ENCODE measurements at regions not wholly inside any gene's neighbourhood (a gene's known extent, or its start where the extent isn't known, plus 50 kb on each side); places are given as distances from the start of the nearest gene placed in this dataset.
A peak's percentile ranks its signal among the peaks of the same experiment; 100 is the strongest.
"Not testable (repeated sequence)": the region's sequence is repeated elsewhere in the genome, so short reads cannot be mapped to it uniquely, and the experiment has no call there.

DNA sequence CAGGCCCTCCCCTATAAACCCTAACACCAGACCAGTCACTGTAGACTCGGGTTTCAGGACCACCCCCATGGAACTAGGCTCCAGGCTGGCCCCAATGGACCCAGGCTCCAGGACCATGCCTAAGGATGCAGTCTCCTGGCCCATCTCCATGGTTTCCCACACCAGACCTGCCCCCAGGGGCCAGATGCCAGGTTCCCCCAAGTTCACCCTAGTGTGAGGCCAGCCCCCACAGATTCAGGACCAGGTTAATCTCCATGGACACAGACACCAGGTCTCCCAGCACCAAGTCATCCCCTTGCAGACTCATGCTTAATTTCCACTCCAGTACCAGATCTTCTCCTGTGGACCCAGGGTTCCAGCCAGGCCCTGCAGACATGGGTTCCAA is 103.8 kb upstream of the LANCL2 start:
- no peak for DNase-seq

DNA sequence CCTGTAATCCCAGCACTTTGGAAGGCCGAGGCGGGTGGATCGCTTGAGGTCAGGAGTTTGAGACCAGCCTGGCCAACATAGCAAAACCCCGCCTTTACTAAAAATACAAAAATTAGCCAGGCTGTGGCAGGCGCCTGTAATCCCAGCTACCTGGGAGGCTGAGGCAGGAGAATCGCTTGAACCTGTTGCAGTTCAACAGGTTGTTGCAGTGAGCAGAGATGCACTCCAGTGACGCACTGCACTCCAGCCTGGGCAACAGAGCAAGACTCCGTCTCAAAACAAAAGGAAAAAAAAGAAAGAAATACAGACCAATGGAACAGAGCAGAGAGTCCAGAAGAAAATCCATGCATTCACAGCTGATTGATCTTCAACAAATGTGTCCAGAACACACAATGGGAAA is 99.8 kb upstream of the LANCL2 start:
- not testable (repeated sequence) for DNase-seq

DNA sequence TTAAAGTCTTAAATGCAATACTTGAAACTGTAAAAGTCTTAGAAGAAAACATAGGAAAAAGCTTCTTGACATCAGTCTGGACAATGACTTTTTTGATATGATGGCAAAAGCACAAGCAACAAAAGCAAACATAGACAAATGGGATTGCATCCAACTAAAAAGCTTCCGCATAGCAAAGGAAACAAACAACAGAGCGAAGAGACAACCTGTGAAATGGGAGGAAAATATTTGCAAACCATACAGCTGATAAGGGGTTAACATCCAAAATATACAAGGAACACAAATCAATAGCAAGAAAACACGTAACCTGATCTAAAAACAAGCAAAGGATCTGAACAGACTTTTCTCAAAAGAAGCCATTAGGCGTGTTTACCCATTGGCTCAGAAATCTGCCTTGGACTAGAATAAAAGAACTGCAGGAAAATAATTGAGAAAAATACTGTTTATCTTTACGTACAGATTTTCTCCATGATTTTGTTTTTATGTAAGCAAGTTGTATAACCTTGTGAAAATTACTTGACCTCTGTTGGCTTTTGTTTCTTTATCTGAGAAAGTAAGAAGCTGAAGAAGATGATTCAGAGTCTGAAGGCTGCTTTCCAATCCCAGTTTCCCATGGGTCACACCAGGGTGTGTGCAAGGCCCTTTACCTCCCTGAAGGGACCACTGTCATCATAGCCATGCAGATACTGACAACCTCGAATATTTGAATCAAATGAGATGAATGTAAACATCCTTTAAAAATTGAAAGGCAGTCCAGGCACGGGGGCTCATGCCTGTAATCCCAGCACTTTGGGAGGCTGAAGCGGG is 99.1 kb upstream of the LANCL2 start:
- no peak for DNase-seq

DNA sequence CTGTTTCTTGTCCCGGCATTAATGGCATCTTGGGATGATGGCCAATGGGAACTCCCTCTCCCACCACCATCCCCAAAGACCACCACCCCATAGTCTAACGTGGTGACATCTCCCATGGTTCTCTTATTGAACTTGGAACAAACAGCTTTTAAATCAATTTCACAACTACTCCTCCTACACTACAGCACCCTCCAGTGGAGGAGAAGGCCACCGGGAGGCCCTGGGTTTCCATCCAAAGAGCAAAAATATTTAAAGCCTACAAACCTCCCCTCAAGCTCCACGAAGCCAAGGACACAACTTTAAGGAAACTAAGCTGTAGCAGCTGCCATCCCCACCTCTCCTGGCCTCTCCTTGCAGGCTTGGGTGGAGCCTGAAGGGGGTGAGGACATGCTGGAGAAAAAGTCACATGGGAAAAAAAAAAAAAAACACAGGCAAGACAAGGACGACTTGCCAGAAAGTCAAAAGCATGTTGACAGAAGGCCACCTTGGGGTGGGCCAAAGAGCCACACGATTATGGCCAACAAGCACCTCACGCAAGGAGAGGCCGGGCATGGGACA is 94.0 kb upstream of the LANCL2 start:
- no peak for DNase-seq

DNA sequence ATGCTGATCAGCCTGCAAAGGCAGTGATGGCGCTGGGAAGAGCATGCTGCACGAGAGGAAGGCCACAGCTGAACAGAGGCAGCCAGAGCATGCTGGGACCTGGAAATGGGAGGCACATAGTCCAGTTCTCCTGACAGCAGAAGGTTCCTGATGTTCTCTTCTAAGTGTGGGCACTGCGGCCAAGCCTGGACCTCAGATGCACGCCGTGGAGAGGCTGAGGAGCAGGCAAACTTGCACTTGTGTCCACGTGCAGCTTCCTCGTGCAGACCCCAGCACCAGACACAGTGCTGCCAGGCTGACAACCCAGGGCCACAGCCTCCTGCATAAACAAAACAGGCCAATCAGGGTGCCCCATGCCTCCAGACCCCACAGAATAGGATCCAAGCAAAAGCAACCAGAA is 93.5 kb upstream of the LANCL2 start:
- DNase-seq: no peak

DNA sequence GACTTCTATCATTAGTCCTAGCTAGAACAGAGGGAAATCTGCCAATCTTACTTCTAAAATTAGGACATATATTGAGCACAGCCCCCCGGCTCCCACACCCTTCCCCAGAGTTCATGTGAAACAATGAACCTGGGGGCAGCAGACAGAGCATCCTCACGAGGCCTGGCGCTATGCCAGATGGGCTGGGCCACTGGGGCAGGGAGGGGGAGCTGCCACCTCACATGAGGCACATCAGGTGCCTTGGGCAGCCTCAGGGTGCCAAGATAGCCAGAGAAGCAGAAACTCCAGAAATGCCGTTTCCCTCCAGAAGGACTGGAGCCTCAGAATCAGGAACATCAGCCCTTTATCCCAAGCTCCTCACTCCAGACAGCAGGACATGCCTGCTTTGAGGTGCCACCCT is 92.8 kb upstream of the LANCL2 start:
- DNase-seq: no peak

DNA sequence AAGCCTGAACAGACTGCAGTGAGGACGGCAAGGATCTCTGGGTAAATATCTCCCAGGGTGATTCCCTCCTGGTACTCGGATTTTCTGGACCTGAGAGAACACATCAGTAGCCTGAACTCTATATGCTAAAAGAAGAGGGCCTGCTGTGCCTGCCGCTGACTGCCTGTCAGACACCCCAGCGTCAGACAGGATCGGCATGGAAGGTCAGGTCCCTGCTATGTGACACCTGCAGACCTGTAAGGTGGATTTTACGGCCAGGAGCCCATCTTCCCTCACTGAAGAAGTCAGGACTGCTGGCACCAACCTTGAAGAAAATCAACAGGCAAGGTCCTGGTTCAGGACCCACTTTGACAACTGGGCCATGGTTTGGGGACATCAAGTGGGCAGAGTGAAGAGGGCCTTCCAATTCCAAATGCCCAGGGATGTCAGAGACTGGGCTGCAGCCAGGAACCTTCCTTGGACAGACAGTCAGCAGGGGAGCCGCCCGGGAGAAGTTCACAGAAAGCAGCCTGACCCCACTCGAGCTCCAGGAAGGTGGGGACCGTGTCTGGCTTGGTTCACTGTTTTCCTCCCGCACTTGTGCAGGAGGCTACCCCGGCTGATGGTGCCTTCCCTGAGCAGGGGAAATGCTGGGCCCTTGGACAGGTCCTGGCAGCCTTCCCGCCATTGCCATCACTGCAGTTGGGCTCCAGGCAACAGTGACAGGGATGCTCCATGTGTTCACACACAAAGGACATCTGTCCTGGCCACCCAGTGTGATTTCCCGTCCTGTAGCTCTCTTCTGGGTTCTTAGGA is 91.8 kb upstream of the LANCL2 start:
- DNase-seq: no peak

DNA sequence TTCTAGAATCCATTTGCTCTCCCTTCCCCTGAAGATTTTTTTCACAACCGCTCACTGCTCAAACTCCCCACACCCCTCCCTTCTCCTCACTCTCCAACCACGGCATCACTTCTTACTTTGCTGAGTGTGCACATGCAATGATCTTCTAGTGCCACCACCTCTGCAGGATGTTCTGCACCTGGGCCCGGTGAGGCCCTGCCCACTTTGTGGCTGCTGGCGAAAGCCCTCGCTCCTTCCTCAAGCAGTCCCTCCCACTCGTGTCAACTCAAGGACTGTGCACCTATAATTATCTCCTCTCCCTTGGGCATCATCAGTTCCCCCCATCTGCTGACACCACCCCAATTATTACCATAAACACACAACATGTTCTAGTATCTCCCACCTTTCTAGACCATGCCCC is 91.0 kb upstream of the LANCL2 start:
- DNase-seq: no peak

DNA sequence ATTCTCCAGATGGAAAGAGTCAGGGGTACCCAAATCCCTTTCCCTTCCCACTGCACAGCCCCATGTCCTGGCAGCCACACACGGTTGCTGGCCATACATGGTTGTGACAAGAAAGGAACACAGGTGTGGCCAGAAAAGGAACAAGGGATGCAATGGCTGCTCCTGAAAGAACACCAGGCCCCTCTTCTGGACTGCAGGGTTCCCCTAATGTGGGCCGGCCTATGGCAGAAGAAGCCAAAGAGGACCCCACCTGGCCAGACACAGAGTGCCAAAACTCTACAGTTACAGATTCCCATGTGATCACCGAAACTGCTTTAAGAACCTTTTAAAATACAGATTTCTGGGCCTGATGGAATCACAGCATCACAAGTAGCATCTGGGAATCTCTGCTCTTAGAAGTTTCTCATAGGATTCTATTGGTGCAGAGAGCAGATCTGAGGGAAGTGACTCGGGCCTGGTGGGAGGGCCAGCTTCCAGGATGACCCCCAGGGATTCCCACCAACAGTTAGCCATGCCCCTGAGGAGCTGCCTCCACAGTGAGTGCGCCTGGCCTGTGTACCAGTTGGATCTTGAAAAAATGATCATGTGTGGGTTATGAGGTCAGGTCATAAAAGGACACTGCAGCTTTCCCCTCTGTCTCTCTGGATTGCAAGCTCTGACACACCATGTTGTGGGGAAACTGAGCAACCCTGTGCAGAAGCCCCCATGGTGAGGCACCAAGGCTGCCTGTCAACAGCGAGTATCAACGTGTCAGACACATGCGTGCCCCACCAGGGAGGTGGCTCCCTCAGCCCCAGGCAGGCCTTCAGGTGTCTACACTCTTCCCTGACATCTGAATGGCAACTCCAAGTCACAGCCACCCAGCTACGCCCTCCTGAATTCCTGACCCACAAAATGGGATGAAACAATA is 89.6 kb upstream of the LANCL2 start:
- no peak for DNase-seq

DNA sequence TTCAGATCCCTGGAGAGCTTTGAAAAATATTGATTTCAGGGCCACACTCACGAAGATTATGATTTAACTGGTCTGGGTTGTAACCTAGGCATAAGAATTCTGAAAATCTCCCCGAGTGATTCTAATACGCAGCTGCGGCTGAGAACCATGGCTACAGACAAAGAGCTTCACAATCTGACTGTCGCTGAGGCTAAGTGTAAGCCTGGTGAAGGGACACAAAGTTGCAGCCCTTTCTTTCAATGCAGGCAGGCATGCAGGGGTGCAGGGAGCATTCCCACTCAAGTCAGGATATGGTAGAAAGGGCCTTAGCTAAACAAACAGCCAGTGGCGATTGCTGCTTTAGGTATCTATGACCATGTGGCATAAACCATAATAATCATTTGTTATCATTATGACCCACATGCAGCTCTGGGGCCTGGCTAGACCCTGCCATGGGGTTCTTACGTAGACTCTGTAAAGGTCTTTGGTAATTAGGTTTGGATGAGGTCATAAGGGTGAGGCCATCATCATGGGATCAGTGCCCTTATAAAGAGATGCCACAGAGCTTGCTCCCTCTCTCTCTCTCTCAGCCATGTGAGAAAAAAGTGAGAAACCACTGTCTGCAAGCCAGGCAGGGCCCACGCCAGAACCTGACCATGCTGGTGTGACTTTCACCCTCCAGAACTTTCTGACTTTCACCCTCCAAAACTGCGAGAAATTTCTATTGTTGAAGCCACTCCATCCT is 88.4 kb upstream of the LANCL2 start:
- DNase-seq: no peak

DNA sequence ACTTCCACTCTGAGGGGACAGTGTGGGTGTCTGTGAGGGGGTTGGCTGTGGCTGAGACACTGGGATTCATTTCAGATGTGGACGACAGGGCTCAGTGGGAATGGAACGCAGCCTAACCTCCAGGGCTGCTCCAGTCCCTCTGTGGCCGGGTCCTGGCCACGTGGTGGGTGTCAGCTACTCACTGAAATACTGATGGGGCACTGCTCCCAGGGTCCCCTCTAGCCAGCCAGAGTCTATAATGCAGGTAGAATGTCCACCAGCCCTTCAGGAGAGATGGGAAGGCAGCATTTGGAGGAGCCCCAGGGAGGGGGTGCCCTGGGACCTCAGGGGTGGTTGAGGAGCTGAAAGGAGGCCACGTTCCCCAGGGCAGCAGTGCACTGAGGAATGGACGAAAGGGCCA is 87.2 kb upstream of the LANCL2 start:
- no peak for DNase-seq

DNA sequence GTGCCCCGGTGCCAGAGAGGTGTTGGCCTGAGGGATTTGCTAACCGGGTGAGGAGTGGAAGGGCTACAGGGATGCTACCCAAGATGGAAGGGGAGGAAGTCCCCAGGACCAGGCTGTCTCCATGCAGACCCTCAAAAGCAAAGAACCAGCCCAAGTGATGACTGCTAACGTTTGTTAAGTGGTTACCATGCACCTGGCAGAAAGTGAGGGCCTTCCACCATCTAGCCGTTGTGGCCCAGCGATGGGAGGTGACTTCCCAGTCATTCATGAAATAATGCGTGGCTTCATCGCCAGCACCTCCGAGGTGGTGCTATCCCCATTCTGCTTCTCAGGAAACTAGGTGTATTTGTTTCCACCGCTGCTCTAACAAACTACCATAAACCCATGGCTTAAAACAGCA is 86.8 kb upstream of the LANCL2 start:
- DNase-seq: no peak

DNA sequence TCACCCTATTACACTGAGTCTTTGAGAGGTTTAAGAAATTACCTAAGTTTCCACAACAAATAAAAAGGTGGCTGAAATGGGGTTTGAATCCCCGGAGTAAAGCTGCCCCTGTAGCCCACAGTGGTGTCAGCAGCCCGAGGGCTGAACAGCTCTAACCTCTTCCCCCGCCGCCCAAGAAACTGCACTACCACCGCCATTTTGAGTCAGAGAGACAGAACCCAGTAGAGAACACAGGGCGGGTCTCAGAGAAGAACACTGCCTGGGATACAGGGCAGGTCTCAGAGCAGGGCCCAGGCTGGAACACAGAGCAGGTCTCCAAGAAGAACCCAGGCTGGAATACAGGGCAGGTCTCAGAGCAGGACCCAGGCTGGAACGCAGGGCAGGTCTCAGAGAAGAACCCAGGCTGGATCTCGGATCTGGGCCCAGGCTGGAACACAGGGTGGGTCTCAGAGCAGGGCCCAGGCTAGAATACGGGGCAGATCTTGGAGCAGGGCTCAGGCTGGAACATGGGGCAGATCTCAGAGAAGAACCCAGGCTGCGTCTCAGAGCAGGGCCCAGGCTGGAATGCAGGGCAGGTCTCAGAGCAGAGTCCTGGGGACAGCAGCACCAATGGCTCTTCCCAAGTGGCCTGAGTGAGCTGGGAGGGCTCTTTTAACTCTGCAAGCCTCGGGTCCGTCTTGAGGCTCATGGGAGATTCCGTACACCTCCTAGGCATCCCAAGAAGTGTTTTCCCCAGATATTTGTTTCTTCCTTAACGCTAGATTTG is 85.9 kb upstream of the LANCL2 start:
- DNase-seq: no peak

DNA sequence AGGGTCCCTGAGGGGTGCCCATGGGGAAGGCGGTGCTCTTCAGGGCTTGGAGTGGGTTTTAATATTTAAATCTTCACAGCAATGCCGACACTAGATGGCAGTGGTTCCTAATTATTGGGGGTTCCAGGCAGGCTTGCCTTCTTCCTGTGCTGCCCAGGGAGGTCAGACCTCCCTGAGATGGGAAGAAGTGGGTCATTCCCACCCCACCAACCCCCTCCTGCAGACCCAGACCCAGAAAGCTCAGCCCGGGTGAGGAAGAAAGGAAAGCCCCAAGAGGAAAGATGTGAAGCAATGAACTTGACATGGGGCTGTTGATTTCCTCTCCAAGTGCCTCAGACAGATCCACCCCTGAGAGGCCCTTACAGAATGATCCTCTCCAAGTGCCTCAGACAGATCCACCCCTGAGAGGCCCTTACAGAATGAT is 85.1 kb upstream of the LANCL2 start:
- DNase-seq: peak; percentile 27

DNA sequence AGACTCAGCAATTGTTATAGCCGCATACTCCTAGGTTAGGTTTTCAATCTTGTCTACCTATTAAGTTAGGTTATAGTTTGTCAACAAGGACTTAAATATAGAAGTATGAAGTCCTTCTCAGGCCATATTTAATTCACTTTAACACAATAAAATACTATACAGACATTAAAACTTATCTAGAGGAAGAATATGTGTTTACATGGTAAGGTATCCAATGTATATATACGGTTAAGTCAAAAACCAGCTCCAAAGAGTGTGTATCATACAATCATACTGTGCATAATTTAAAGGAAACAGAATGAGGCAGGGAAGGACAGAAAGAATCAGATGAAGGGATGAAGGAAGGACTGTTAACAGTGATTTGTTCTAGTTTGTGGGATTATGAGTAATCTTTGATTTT is 79.5 kb upstream of the LANCL2 start:
- DNase-seq: no peak

DNA sequence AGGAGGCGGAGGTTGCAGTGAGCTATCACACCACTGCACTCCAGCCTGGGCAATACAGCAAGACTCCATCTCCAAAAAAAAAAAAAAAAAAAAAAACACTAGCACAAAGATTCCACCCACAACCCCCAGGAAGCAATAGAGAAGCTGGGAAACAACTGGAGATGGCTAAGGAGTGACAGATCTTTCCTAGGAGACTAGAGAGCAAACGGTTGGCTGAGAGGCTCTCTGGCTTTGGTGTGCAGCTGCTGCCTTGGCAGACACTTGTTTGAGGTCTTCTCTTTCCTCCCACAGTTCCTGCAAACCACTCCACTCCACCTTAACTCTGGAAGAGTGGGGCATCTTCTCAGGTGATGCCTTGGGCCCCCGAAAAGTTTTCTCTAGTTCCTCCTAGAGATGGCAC is 78.5 kb upstream of the LANCL2 start:
- DNase-seq: no peak

DNA sequence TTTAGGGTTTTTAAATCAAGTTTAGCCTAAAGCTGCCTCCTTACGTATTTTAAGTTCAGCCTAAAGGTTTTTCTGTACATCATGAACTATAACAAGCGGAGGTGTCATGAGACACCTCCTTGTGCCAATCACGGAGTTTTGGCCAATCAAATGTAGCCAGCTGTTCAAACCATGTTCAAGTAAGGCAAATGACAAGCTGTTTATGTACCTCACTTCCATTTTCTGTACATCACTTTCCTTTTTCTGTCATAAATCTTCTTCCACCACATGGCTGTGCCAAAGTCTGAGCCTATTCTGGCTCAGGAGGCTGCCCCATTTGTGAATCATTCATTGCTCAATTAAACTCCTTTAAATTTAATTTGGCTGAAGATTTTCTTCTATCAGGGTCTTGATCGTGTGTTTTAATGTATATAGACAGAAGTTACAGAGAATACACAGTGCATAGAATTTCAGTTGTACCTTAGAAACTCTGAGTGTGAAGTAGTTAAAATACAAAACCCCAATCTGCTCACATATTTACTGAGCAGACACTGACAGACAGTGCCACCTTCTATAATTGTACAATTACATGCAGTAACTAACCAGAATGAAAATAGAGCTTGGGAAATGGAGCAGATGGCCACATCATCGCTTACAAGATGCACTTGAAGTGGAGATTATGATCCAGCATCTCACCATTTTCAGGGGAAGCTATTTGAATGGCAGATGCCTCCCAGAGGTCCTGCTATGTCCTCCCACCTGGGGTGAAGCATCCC is 76.9 kb upstream of the LANCL2 start:
- DNase-seq: no peak

DNA sequence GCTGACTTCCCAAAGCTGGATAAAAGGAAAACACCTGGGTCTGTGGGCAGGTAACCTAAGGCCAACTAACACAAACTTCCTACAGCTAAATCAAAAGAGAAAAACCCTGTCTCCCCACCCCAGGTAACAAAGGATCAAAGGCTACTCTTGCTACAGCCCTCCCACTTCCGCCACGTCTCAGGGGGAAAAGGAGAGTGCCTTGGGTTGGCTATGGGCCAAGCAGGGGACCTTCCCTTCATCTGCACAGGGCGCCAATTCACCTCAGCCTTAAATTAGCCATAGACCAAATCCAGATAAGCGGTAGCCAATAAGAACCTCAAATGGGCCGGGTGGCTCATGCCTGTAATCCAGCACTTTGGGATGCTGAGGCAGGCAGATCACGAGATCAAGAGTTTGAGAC is 69.1 kb upstream of the LANCL2 start:
- no peak for DNase-seq

DNA sequence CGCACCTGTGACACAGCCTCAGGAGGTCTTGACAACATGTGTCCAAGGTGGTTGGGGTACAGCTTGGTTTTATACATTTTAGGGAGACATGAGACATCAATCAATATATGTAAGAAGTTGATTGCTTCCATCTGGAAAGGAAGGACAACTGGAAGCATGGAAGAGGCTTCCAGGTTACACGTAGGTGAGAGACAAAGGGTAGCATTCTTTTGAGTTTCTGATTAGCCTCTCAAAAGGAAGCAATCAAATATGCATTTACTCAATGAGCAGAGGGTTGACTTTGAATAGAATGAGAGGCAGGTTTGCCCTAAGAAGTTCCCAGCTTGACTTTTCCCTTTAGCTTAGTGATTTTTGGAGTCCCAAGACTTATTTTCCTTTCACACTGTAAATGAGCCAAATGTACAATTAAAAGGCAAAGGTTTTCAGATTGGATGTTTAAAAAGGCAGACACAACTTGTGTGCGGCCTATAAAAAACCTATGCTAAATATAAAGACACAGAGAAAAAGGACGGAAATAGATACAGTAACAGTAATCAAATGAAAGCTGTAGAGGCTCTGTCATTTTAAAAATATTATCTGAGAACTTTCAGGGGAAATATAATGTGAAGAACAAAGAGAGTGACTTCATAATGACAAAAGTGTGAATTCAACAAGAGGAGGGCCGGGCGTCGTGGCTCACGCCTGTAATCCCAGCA is 65.7 kb upstream of the LANCL2 start:
- no peak for DNase-seq

DNA sequence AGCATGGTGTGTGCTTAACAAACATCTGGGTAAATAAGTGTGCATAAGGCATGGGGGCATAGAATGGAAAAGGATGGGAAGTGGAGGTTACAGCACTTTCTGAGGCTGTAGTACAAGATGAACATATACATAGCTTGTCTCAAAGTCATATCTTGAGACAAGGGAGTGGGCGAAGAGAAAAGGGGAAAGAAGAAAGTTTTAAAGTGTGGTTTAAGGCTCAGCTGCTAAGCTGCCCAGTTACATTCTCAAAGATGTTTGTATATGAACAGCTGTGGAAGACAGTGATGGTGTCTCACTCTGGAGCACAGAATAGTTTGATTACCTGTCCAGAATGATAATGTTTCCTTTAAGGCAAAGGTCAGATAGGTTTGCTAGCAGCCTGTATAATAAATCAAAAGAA is 61.9 kb upstream of the LANCL2 start:
- DNase-seq: no peak
